GM21576 (cell line): ENCODE measurements at regions not wholly inside any gene's neighbourhood (a gene's known extent, or its start where the extent isn't known, plus 50 kb on each side); places are given as distances from the start of the nearest gene placed in this dataset.
"Not testable (repeated sequence)": the region's sequence is repeated elsewhere in the genome, so short reads cannot be mapped to it uniquely, and the experiment has no call there.

ENCODE experiments used
- ATAC-seq: cut with Tn5 transposase; IDR thresholded peaks from one replicate; pipeline ENCODE4 v1.9.1; 2021; ENCODE audit warnings: mild to moderate bottlenecking, moderate library complexity; ENCODE audit not compliant: unreplicated experiment

DNA sequence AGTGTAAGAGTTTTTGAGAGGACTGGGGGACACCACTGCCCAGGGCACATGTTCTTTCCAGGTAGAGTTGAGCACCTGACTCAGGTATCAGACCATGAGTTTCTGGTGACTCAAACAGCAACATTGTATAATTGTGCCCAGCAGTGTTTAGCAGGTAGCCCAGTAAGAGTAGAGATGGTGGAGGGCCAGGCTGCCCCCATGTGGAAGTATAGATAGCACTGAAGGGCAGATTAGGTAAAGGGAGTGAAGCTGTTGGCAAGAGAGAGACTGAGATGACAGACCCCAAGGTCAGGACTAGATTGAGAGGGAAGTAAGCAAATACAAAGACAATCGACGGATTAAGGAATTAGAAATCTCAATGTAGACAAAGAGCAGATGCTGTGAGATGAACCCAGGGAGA, 74.6 kb downstream of the TRIM42 start:
- no peak for ATAC-seq

DNA sequence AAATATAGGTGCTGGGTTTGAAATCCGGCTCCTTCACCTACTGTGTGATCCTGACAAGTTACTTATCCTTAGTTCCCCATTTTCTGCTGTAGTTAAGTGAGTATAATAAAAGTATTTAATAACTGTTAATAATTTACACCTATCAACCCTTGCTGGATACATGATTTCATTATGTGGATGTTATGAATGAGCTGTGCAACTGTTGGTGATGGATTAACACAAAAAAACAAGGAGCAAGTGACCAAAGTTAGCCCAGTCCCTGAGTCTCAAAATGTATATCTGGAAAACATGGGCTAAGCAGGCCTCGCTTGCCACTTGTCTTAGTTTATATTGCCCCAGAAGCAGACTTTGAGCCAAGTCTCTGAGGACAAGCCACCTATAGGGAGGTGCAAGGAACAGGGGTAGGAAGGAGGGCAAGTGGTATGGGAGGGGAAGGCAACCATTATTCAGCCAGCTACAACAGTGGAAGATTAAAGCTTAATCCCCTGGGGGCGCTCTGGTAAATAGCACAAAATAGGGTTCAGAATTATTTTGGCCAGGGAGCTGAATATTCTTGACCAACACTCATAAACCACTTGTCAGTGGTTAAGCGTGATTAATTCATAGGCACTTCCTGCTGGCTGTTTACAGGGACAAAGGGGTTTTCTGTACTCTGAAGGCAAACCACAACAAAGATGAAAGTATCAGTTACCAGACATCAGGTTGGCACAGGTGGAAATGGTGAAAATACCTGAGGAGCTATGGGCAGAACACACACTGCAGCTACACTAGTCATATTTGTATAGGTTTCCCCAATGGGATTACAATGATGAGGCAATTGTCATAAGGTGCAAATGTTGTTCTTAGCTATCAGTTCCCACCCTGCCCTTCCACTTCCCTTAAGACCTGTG, 76.2 kb downstream of the TRIM42 start:
- peak; percentile 54 for ATAC-seq

DNA sequence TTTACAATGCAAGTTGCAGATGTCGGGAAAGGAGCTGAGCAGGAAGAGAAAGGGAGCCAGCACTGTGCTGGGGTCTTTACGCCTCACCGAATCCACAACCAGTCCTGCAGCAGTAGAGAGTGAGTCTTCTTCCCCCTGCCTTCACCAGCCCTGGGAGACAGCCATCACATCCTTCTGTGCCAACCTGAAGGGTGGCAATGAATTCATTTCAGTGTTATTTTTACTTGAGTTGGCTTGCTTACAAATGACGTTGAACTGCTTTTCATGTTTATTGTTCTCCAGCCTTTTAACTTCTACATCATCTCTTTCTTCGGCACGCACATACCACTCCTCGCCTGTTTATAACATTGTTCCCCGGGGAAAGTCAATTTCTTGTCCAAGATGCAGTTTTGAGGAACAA, 77.1 kb downstream of the TRIM42 start:
- no peak for ATAC-seq

DNA sequence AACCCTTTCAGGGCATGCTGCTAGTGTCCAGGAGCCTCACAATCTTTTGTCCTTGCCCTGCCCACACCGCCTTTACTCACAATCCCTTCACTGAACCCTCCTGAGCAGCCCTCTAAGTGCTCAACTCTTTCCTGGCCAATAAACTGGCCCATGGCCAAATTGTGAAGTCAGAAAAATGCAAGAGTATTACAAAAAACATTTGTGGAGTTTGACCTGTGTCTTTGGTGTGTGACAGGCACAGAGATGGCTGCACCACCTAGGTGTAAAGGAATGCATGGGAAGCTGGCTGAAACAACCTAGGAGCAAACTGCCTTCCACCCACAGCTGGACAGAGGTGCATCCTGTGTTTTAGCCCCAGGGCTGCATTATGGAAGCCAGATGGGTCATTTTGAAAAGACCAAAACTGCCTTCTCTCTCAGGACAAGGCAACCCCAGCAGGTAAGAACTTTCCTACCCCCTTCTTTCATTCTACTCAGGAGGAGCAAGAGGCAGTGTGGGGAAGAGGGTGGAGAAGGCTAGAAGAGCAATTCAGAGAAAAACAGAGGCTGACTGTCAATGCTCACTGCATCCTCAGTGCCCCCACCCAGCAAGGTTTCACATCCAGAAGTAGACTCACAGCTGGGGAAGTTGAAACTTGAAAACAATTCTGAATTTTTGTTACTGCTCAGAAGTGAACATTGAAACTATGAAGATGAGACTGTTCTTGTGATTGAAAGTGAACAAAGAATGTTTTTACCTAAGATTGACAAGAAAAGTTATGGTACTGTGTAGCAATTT, 78.6 kb downstream of the TRIM42 start:
- peak; percentile 79 for ATAC-seq

DNA sequence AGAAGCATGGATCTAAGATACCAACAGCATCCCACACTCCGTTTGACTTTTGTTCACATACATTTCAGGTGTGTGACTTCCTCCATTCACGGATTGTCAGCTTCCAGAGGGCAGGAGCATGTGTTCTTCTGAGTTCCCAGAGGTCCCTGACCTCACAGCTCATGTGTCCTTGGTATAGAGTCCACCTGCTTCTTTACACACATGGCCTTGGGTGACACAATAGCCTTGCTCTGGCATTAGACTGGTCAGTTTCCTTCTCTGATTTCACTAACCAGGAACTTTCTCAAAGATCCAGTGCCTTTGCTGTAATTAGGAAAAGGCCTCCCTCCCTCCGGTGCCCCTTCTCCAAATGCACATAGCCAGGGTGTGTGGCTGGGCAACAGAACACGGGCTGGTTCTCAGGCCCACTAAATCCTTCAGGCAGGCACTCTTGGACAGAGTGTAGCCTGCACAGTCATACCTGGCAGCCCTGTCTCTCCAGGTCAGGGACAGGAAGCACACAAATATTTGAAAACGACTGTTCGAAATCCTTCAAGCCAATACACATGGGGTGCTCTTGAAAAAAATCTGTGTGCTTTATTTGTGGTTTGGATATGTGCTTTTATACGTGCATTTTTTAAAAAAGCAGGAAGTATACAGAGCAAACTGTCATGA, 81.1 kb downstream of the TRIM42 start:
- no peak for ATAC-seq

DNA sequence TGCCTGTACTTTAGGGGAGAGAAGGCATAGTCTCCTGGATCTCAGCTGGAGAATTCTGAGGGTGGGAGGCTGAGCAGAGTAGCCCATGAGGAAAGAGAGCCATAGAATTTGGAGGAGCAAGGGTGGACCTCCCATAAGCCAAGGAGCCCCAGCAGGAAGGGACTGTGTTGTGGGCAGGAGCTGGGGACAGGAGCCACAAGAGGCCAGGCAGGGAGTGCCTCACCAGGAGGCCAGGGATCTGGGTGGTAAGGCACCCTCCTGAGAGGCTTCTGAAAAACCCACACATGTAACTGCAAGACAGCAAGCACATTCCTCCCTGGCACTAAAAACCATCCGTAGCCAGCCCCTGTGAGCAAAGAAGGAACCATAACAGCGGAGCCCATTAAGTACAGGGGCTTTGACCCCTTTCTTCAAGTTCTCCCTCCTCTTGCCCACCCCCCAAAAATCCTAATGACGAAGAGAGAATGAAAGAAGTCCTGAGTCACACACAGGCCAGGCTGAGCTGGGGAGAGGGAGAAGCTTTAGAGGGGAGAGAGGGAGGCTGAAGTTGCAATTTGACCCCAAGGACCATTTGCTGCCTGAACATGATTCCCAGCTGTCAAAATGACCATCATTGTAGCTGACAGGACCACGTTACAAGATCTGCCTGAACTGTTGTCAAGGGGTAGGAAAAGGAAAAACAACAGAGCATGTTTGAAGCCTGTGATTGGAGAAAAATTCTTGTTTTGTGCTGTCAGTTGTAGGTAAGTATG, 82.6 kb downstream of the TRIM42 start:
- no peak for ATAC-seq

DNA sequence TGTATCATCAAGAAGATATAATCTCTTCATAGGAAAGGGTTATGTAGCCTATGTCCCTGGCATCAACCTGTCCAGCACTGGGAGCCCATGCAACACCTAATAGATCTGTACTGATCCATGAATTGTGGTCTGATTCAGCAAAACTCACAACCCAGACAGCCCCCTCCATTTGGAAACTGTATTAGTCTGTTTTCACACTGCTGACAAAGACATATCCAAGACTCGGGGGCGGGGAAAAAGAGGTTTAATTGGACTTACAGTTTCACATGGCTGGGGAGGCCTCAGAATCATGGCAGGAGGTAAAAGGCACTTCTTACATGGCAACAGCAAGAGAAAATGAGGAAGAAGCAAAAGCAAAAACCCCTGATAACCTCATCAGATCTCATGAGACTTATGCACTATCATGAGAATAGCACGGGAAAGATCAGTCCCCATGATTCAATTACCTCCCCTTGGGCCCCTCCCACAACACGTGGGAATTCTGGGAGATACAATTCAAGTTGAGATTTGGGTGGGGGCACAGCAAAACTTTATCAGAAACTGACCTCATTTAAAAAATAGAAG, 83.3 kb downstream of the TRIM42 start:
- ATAC-seq, result no peak

DNA sequence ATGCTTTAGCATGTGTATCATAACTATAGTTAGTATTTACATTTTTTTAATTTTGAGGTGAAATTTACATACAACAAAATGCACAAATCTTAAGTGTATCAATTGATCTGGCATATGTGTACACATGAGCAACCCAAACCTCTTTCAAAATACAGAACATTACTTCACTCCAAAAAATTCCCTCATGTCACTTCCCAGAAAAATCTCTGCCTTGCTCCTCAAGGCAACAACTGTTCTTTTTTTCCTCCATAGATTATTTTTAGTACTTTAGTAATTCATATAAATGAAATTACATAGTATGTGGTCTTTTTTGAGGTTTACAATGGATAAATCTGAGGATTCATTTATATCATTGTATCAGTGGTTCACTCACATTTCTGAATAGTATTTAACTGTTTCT, 84.9 kb downstream of the TRIM42 start:
- ATAC-seq, result no peak

DNA sequence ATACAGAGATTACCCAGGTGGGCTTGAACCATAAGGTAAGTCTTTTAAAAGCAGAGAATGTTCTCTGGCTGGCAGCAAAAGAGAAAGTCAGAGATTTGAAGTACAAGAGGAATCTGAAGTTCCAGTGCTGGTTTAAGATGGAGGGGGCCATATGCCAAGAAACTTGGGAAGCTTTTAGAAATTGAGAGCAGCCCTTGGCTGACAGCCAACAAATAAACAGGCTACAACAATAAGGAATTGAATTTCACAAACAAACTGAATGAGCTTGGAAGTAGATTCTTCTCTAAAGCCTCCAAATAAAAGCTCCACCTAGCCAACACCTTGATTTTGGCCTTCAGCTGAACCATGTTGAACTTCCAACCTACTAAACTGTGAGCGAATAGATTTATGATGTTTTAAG, 85.7 kb downstream of the TRIM42 start:
- no peak for ATAC-seq

DNA sequence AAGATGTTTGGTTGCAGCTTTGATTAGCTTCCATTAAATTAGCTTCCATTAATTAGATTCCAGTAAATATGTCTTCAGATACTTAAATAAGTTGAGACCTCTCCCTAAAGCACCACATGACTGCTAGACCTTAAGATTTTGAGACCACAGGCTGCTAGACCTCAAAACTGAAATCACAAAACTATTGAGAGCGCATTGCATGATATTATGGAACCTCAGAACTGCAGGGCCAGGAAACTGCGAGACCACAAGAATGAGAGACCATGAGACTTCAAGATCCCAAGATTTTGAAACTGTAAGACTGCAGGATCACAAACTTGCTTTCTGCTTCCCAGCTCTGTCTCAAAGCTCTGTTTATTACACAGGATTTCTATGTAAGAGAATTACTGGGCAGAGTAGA, 87.4 kb downstream of the TRIM42 start:
- no peak for ATAC-seq

DNA sequence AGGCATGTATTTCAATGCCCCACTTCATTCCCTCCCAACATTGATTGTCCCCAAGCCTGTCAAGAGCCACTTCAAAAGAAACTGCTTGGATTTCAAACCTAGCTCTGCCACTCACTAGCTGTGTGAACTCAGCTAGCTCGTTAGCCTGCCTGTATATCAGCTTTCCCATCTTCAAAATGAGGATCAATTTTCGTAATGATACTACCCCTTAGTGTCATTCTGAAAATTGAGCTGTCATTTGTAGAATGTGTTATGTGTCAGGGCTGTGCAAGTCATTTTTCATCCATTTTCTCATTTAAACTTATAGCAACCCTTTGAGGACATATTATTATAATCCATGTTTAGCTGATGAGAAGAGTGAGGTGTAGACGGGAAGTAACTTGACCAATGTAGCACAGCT, 88.6 kb downstream of the TRIM42 start:
- ATAC-seq, result no peak

DNA sequence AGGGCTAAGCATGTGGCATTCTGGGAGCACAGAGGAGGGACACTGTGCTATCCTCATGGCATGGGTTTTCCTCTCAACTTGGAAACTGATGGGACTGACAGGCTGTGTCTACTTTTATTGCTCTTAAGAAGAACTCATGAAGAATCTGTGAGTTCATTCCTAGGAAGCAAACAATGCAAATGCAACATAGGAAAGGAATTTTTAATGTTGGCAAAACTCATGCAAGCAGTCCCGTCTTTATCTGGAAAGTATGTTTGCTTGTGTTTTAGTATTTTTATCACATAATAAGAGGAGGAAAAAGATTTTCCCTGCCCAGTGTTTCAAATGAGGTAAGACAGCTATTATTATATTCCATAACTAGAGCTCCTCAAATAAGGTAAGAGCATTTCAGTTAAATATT, 89.7 kb downstream of the TRIM42 start:
- no peak for ATAC-seq

DNA sequence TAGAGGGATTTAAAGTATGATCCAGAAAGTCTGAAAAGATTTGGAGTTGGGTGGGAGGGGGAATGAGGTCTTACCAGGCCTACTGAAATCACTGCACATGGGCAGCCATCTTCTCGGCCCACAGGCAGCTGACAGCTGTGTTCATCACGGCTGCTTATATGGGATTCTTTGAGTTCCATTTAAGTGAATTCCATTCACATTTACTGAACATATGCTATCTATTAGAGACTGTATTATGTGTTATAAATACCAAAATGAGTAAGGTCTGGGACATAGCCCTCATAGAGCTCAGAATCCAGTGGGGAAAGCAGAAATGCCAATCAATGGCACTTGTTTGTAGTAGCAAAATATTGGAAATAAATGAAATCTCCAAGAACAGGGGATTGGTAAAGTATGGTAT, 91.1 kb downstream of the TRIM42 start:
- ATAC-seq, result no peak

DNA sequence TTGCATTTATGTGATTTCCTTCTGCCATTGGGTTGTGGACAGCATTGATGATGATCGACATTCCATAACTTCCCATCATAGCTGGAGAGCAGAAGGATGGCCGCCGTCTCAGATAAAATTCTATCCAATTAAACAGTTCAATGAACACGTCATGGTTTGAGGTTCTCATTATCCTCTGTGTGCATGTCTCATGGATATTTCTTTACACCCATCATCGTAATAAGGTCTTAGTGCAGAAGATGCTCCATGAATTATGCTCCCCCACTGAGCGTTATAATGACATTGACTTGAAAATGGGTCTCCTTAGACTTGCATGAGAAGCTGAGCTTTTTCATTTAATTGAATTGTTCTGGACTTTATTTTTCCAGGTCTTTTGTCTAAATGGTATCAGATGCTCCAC, 92.1 kb downstream of the TRIM42 start:
- ATAC-seq, result no peak

DNA sequence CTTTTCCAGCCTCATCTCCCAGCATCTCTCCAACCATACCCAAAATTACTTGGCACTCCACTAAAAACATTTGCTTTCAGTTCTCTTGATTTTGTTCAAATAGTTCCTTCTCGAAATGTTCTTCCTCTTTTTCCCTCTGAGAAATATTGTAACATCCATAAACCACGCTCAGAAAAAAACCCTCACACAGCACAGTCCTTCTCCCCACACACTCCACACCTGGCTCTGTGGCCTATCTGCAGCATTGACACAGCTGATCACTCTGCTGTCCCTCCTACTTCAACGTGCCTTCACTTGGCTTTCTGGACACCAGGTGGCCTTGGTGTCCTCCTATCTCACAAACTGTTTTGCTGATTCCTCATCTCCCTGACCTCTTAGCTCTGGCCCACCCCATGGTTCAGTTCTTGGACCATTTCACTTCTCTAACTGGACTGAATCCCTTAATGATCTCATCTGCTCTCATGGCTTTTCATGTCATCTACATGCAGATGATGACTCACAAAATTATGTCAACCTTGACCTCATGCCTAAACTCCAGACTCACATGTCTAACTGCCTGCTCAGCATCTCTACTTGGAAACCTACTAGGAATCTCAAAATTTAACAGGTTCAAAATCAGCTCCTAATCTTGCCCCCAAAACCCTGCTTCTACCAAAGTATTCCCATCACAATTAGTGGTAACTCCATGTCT, 93.3 kb downstream of the TRIM42 start:
- no peak for ATAC-seq

DNA sequence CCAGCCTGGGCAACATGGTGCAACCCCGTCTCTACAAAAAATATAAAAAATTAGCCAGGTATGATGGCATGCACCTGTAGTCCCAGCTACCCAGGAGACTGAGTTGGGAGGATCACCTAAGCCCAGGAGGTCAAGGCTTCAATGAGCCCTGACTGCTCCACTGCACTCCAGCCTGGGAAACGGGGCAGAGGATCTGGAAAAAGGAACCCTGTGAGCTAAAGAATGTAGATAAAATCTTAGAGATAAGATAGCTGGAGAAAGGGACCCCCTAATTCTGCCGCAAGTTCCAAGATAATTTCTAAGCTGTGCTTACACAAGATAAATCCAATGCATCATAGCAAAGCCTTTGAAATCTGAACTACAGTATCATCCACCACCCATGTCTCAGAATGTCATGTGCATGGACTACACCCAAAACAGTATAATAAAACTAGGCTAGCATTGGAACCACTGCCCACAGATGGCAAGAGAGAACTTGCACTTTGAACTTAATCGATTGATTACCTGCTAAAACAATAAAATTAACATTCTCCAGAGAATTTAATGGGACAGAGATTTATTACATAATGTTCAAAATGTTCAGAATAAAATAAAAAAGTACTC, 99.9 kb downstream of the TRIM42 start:
- ATAC-seq, result no peak

DNA sequence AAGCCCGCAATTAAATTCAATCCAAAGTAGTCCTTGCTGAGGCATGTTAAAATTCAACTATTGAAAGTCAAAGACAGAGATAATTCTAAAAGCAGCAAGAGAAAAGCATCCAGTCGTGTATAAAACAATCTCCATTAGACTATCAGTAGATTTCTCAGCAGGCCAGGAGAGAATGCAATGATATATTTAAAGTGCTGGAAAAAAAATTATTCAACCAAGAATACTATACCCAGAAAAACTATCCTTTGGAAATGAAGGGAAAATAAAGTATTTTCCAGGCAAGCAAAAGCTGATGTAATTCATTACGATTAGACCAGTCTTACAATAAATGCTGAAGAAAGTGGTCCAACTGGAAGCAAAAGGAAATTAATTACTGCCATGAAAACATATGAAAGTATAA, 113.5 kb downstream of the TRIM42 start:
- no peak for ATAC-seq

DNA sequence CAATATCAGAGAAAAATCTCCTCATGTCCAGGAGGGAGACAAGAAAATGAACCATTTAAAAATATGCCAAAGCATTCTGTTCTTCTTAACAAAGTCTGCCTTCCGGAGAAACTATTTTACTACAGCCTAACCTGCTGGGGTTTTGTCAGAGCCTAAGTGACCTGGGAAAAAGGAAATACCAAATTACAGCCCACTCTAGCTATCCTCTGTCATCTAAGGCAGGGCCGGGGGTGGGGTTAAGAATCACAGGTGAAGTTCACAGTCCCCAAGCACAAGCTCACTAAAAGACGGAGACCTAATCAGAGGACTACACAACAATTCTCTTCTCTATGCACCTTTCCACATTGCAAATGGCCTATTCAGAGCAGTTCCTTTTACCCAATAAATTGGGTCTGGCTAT, 116.6 kb downstream of the TRIM42 start:
- ATAC-seq, result no peak

DNA sequence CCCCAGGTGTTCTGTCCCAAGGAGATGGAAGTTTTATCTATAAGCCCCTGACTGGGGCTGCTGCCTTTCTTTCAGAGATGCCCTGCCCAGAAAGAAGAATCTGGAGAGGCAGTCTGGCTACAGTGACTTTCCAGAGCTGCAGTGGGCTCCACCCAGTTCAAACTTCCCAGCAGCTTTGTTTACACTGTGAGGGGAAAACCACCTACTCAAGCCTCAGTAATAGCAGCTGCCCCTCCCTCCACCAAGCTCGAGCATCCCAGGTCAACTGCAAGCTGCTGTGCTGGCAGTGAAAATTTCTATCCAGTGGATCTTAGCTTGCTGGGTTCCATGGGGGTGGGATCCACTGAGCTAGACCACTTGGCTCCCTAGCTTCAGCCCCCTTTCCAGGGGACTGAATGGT, 125.0 kb downstream of the TRIM42 start:
- not testable (repeated sequence) for ATAC-seq

DNA sequence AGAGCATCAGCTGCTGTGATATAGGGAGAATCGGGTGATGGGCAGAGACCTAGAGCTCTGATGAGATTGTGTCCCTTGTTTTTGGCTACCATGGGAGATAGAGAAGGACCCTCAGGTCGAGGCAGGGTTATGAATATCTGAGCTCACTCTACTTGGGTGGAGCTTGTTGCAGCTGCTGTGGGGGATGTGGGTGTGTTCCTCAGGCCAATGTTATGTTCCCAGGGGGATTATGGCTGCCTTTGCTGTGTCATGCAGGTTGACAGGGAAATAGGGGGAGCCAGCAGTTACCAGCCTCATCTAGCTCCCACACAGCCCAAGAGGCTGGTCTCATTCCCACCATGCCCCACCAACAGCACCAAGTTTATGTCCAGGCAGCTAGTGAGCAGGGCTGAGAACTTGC, 131.5 kb downstream of the TRIM42 start:
- no peak for ATAC-seq
